ENCODE measurements at regions not wholly inside any gene's neighbourhood (a gene's known extent, or its start where the extent isn't known, plus 50 kb on each side); places are given as distances from the start of the nearest gene placed in this dataset.

DNA sequence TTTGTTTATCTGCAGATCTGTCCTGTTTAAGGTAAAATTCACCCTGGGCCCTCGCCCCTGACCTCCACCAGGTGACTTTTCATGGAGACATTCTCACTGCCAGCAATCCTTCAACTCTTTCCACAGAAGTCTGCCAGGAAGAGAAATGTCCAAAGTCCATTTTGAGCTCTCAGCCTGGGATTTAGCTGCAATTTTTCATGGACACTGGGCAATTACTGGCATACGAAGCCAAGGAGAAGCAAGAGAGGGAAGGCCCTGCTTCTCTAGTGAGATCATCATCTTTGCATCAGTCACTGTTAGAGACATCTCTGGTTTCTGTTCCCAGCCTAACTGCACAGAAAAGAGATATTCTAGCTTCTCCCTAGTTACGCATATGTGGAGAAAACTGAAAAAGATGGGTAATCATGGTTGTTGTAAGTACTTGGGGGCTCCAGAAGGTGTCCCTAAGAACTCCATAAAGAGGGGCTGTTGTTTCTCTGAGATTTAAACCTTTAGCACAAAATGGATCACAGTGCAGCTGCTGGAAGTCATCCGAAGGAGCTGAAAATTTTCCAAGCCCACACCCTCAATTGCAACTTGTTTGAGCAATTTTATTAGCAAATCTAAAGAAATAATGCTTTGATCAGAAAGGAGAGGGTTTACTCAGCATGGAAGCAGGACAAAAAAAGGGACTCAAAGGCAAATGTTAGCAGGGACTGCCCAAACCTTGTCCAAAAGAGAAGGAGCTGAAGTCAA is 168.9 kb downstream of the SNX10 start:
- Mint-ChIP-seq H3K4me3 (no peak overlapping the region), H3K9me3 (no peaks in the 10 kb centered on the region), H3K27ac (no peak overlapping the region), H3K27me3 (ENCODE audit: insufficient read depth) (peaks cover 5% of the 10 kb centered on the region), H3K4me1 (no peaks in the 10 kb centered on the region), H3K36me3 (ENCODE audit: low read depth) (no peaks in the 10 kb centered on the region)
- H3K4me1 ChIP-seq (ENCODE audit: control insufficient read depth, insufficient read depth, low read length): no peaks in the 10 kb centered on the region
- DNase-seq: no peak
- H3K9me3 ChIP-seq (ENCODE audit: control insufficient read depth, low read length): no peaks in the 10 kb centered on the region
- no peak overlapping the region for H3K4me3 ChIP-seq (ENCODE audit: low read length)
- no peak for TF ChIP-seq CTCF (conservative IDR thresholded peaks at IDR 0.05)
- no peak overlapping the region for H3K9ac ChIP-seq (ENCODE audit: extremely low read depth, low read length, poor library complexity, severe bottlenecking)
- WGBS, 2 experiments (ENCODE audit: insufficient coverage in 1 of 2, insufficient read length in 1 of 2): 86 to 93% methylated on average over 3 to 4 of the region's 4 CpGs
- no peaks in the 10 kb centered on the region for H3K36me3 ChIP-seq (ENCODE audit: control insufficient read depth, insufficient read depth, low read length)
- no peak overlapping the region for H3K27ac ChIP-seq (ENCODE audit: low read depth, low read length)
- no peaks in the 10 kb centered on the region for H3K27me3 ChIP-seq (ENCODE audit: control insufficient read depth, insufficient read depth, low read length, poor library complexity, severe bottlenecking)

DNA sequence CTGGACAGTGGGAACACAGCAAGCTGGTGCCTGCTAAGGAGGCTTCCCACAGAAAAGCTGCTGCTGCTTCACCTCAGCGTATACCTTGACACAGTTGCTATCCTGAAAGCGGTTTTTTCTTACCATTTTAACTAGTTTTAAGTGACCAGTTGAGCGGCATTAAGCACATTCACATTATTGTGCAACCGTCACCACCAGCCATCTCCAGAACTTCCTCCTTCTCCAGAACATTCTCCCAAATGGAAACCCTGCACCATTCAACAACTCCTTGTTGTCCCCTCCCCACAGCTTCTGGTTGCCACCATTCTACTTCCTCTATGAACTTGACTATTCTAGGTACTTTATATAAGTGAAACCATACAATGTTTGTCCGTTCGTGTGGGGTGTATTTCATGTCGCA is 169.9 kb downstream of the SNX10 start:
- WGBS, 2 experiments (ENCODE audit: insufficient coverage in 1 of 2, insufficient read length in 1 of 2): 92 to 100% methylated on average over 3 to 7 of the region's 7 CpGs
- no peaks in the 10 kb centered on the region for H3K4me1 Mint-ChIP-seq
- H3K9me3 Mint-ChIP-seq: no peaks in the 10 kb centered on the region
- TF ChIP-seq CTCF (conservative IDR thresholded peaks at IDR 0.05): no peak
- no peaks in the 10 kb centered on the region for H3K9me3 ChIP-seq (ENCODE audit: control insufficient read depth, low read length)
- H3K27me3 Mint-ChIP-seq (ENCODE audit: insufficient read depth): peaks cover 5% of the 10 kb centered on the region
- H3K4me3 Mint-ChIP-seq: no peak overlapping the region
- no peaks in the 10 kb centered on the region for H3K36me3 Mint-ChIP-seq (ENCODE audit: low read depth)
- no peak for DNase-seq
- H3K4me3 ChIP-seq (ENCODE audit: low read length): no peak overlapping the region
- no peak overlapping the region for H3K27ac ChIP-seq (ENCODE audit: low read depth, low read length)
- no peaks in the 10 kb centered on the region for H3K27me3 ChIP-seq (ENCODE audit: control insufficient read depth, insufficient read depth, low read length, poor library complexity, severe bottlenecking)
- H3K36me3 ChIP-seq (ENCODE audit: control insufficient read depth, insufficient read depth, low read length): no peaks in the 10 kb centered on the region
- H3K27ac Mint-ChIP-seq: no peak overlapping the region
- no peaks in the 10 kb centered on the region for H3K4me1 ChIP-seq (ENCODE audit: control insufficient read depth, insufficient read depth, low read length)
- no peak overlapping the region for H3K9ac ChIP-seq (ENCODE audit: extremely low read depth, low read length, poor library complexity, severe bottlenecking)

GRCh38 chr7:26466007-26466406 is 174.3 kb downstream of the SNX10 start:
- no peak for TF ChIP-seq CTCF (conservative IDR thresholded peaks at IDR 0.05)

More at GRCh38 chr7:26466007-26466406, 174.3 kb downstream of the SNX10 start:
- Histone ChIP-seq H3K4me1 (ENCODE audit: control insufficient read depth, insufficient read depth, low read length) (no peaks in the 10 kb centered on the region), H3K27ac (ENCODE audit: low read depth, low read length) (no peak overlapping the region), H3K4me3 (ENCODE audit: low read length) (no peak overlapping the region), H3K36me3 (ENCODE audit: control insufficient read depth, insufficient read depth, low read length) (no peaks in the 10 kb centered on the region), H3K27me3 (ENCODE audit: control insufficient read depth, insufficient read depth, low read length, poor library complexity, severe bottlenecking) (no peaks in the 10 kb centered on the region), H3K9ac (ENCODE audit: extremely low read depth, low read length, poor library complexity, severe bottlenecking) (no peak overlapping the region), H3K9me3 (ENCODE audit: control insufficient read depth, low read length) (no peaks in the 10 kb centered on the region)
- H3K4me1 Mint-ChIP-seq: no peaks in the 10 kb centered on the region
- H3K27ac Mint-ChIP-seq: no peak overlapping the region
- DNase-seq: no peak
- WGBS, 2 experiments (ENCODE audit: insufficient coverage in 1 of 2, insufficient read length in 1 of 2): 88 to 95% methylated on average over 6 of the region's 6 CpGs
- no peak overlapping the region for H3K4me3 Mint-ChIP-seq
- H3K36me3 Mint-ChIP-seq (ENCODE audit: low read depth): no peaks in the 10 kb centered on the region
- peaks cover 3% of the 10 kb centered on the region for H3K27me3 Mint-ChIP-seq (ENCODE audit: insufficient read depth)
- H3K9me3 Mint-ChIP-seq: no peaks in the 10 kb centered on the region
